Brain microvascular endothelial cell (primary cell): ENCODE measurements at regions not wholly inside any gene's neighbourhood (a gene's known extent, or its start where the extent isn't known, plus 50 kb on each side); places are given as distances from the start of the nearest gene placed in this dataset.

Source experiments
- DNase-seq: peaks from one replicate; pipeline ENCODE4 v3.0.0-alpha.2; 2020
- H3K27ac ChIP-seq: fragments of 250-450 bp; sonication (Bioruptor Pico); 2 replicates; pipeline ENCODE4 v1.5.1; 2020; ENCODE audit warnings: mild to moderate bottlenecking, moderate library complexity
- H3K27me3 ChIP-seq: fragments of 250-450 bp; sonication (Bioruptor Pico); replicated peaks from 2 replicates; pipeline ENCODE4 v1.5.1; 2020; ENCODE audit warnings: mild to moderate bottlenecking
- H3K36me3 ChIP-seq: fragments of 250-450 bp; sonication (Bioruptor Pico); replicated peaks from 2 replicates; pipeline ENCODE4 v1.5.1; 2020; ENCODE audit warnings: mild to moderate bottlenecking
- H3K4me3 ChIP-seq: 2 replicates; pipeline ENCODE4 v1.5.1; 2011; ENCODE audit warnings: low read depth, mild to moderate bottlenecking, control low read depth, low read length, moderate library complexity
- CTCF ChIP-seq: IDR thresholded peaks from 2 replicates; pipeline ENCODE4 v1.5.1; 2011; ENCODE audit warnings: low read depth, mild to moderate bottlenecking, moderate library complexity, low read length, control low read depth, inconsistent platforms; ENCODE audit errors: missing control alignments
- in situ Hi-C: cut with HindIII; loops from 2 replicates; pipeline ENCODE4 v1.10.0; 2017; ENCODE audit warnings: low sequenced_read_pairs, low pct_ligation_motif_present

- no peak overlapping the region for H3K4me3 ChIP-seq
- no peaks in the 10 kb centered on the region for H3K27me3 ChIP-seq
- no peaks in the 10 kb centered on the region for H3K36me3 ChIP-seq
- DNase-seq, result no peak
- no peak for TF ChIP-seq CTCF
- no peak overlapping the region for H3K27ac ChIP-seq
- in situ Hi-C loops, result no loop called here
Measured at GRCh38 chr18:22102953-22103646, 66.3 kb upstream of the GATA6 start.

- DNase-seq, result no peak
- Histone ChIP-seq H3K27ac (no peak overlapping the region), H3K4me3 (no peak overlapping the region), H3K36me3 (no peaks in the 10 kb centered on the region), H3K27me3 (no peaks in the 10 kb centered on the region)
- in situ Hi-C loops, result no loop called here
- no peak for TF ChIP-seq CTCF
Measured at GRCh38 chr18:22103647-22104031, 65.8 kb upstream of the GATA6 start.

- Histone ChIP-seq H3K4me3 (no peak overlapping the region), H3K27me3 (no peaks in the 10 kb centered on the region), H3K36me3 (no peaks in the 10 kb centered on the region), H3K27ac (no peak overlapping the region)
- no peak for TF ChIP-seq CTCF
- DNase-seq, result no peak
- in situ Hi-C loops, result no loop called here
Measured at GRCh38 chr18:22106536-22107292, 62.7 kb upstream of the GATA6 start.

- DNase-seq, result no peak
- no peaks in the 10 kb centered on the region for H3K36me3 ChIP-seq
- in situ Hi-C loops, result no loop called here
- TF ChIP-seq CTCF, result peak; percentile 29
- no peaks in the 10 kb centered on the region for H3K27me3 ChIP-seq
- H3K4me3 ChIP-seq, result no peak overlapping the region
- H3K27ac ChIP-seq, result no peak overlapping the region
Measured at GRCh38 chr18:22108674-22109073, 60.7 kb upstream of the GATA6 start.

GRCh38 chr18:22109535-22109934 is 59.9 kb upstream of the GATA6 start:
- no peak for TF ChIP-seq CTCF
- in situ Hi-C loops, result no loop called here
- H3K27me3 ChIP-seq, result no peaks in the 10 kb centered on the region
- no peak overlapping the region for H3K4me3 ChIP-seq
- DNase-seq, result no peak
- no peak overlapping the region for H3K27ac ChIP-seq
- H3K36me3 ChIP-seq, result no peaks in the 10 kb centered on the region
